Mesenchymal stem cell (in vitro differentiated cells and primary cell): ENCODE measurements at regions not wholly inside any gene's neighbourhood (a gene's known extent, or its start where the extent isn't known, plus 50 kb on each side); places are given as distances from the start of the nearest gene placed in this dataset.

Experiments used
- DNase-seq: peaks from one replicate; pipeline ENCODE4 v3.0.0-alpha.2; 2013
- H2AFZ ChIP-seq: one replicate; pipeline ENCODE4 v1.6.1; 2013; ENCODE audit warnings: low read depth, mild to moderate bottlenecking, control low read depth, inconsistent platforms, low read length, moderate library complexity
- H2AK5ac ChIP-seq: 2 replicates; pipeline ENCODE4 v1.6.1; 2013; ENCODE audit warnings: low read length, moderate library complexity, mild to moderate bottlenecking, inconsistent platforms; ENCODE audit not compliant: severe bottlenecking
- H2BK120ac ChIP-seq: one replicate; pipeline ENCODE4 v1.6.1; 2013; ENCODE audit warnings: low read depth, mild to moderate bottlenecking, inconsistent platforms, low read length, moderate library complexity
- H2BK12ac ChIP-seq, 2 experiments: one replicate each; pipeline ENCODE4 v1.6.1; 2013; ENCODE audit warnings: inconsistent platforms in 2 of 2, low read length in 2 of 2, mild to moderate bottlenecking in 2 of 2, moderate library complexity in 2 of 2, control low read depth in 1 of 2
- H2BK15ac ChIP-seq: one replicate; pipeline ENCODE4 v1.6.1; 2013; ENCODE audit warnings: mild to moderate bottlenecking, low read depth, inconsistent platforms; ENCODE audit not compliant: poor library complexity, severe bottlenecking
- H2BK5ac ChIP-seq: 2 replicates; pipeline ENCODE4 v1.6.1; 2013; ENCODE audit warnings: low read depth, mild to moderate bottlenecking, low read length, control low read depth, inconsistent platforms; ENCODE audit not compliant: poor library complexity, severe bottlenecking
- H3K14ac ChIP-seq, 2 experiments: one replicate each; pipeline ENCODE4 v1.6.1; 2013; ENCODE audit warnings: inconsistent platforms in 2 of 2, low read length in 2 of 2, control low read depth in 1 of 2, mild to moderate bottlenecking in 1 of 2, moderate library complexity in 1 of 2
- H3K18ac ChIP-seq, 2 experiments: one replicate each; pipeline ENCODE4 v1.6.1; 2013; ENCODE audit warnings: inconsistent platforms in 2 of 2, low read length in 2 of 2, control low read depth in 1 of 2, low read depth in 1 of 2, mild to moderate bottlenecking in 1 of 2
- H3K23ac ChIP-seq, 2 experiments: one replicate each; pipeline ENCODE4 v1.6.1; 2013; ENCODE audit warnings: inconsistent platforms in 2 of 2, low read length in 2 of 2, mild to moderate bottlenecking in 2 of 2, moderate library complexity in 2 of 2, control low read depth in 1 of 2
- H3K27ac ChIP-seq: 2 replicates; pipeline ENCODE4 v1.5.1; 2013; ENCODE audit warnings: mild to moderate bottlenecking, moderate library complexity, low read length, control low read depth, inconsistent platforms; ENCODE audit not compliant: poor library complexity, severe bottlenecking
- H3K27me3 ChIP-seq, 2 experiments: 2 replicates each; pipeline versions ENCODE4 v1.6.1 to v1.7.0; 2013; ENCODE audit warnings: low read length in 2 of 2, mild to moderate bottlenecking in 2 of 2, moderate library complexity in 2 of 2, control low read depth in 1 of 2, inconsistent platforms in 1 of 2; ENCODE audit not compliant: control insufficient read depth in 1 of 2, insufficient read depth in 1 of 2
- H3K36me3 ChIP-seq, 2 experiments: 2 replicates each; pipeline versions ENCODE4 v1.6.1 to v1.7.0; 2013; ENCODE audit warnings: low read length in 2 of 2, control low read depth in 1 of 2, inconsistent platforms in 1 of 2, low read depth in 1 of 2, mild to moderate bottlenecking in 1 of 2; ENCODE audit not compliant: insufficient read depth in 2 of 2, control insufficient read depth in 1 of 2
- H3K4ac ChIP-seq, 2 experiments: one replicate each; pipeline ENCODE4 v1.6.1; 2013; ENCODE audit warnings: inconsistent platforms in 2 of 2, low read length in 2 of 2, mild to moderate bottlenecking in 2 of 2, moderate library complexity in 2 of 2, control low read depth in 1 of 2, low read depth in 1 of 2
- H3K4me1 ChIP-seq: 2 replicates; pipeline ENCODE4 v1.6.1; 2013; ENCODE audit warnings: low read depth, low read length, control low read depth; ENCODE audit not compliant: control insufficient read depth, insufficient read depth
- H3K4me2 ChIP-seq: 2 replicates; pipeline ENCODE4 v1.6.1; 2013; ENCODE audit warnings: low read length, mild to moderate bottlenecking, inconsistent platforms; ENCODE audit not compliant: poor library complexity, severe bottlenecking
- H3K4me3 ChIP-seq, 2 experiments: 2 replicates each; pipeline versions ENCODE4 v1.5.1 to v1.7.0; 2013; ENCODE audit warnings: low read length in 2 of 2, mild to moderate bottlenecking in 2 of 2, control low read depth in 1 of 2, low read depth in 1 of 2; ENCODE audit not compliant: insufficient read depth in 1 of 2
- H3K79me1 ChIP-seq: replicated peaks from 2 replicates; pipeline ENCODE4 v1.6.1; 2013; ENCODE audit warnings: mild to moderate bottlenecking, control low read depth, low read length, inconsistent platforms; ENCODE audit not compliant: poor library complexity, severe bottlenecking
- H3K9ac ChIP-seq: 2 replicates; pipeline ENCODE4 v1.7.0; 2013; ENCODE audit warnings: mild to moderate bottlenecking, low read length, moderate library complexity
- H3K9me3 ChIP-seq: 2 replicates; pipeline ENCODE4 v1.7.0; 2013; ENCODE audit warnings: mild to moderate bottlenecking, low read length; ENCODE audit not compliant: control insufficient read depth
- H4K8ac ChIP-seq: one replicate; pipeline ENCODE4 v1.6.1; 2013; ENCODE audit warnings: inconsistent platforms, mild to moderate bottlenecking, low read length, moderate library complexity
- H4K91ac ChIP-seq: one replicate; pipeline ENCODE4 v1.6.1; 2013; ENCODE audit warnings: mild to moderate bottlenecking, low read length, inconsistent platforms
- WGBS: methylation state at CpG from one replicate; pipeline ENCODE4 v1.1.7; 2013; ENCODE audit warnings: mixed read lengths; 5-methylcytosine and 5-hydroxymethylcytosine counted together

GRCh38 chr3:70564552-70564951 is 252.1 kb upstream of the MDFIC2 start:
- no peak overlapping the region for H3K4me3 ChIP-seq
- H2BK15ac ChIP-seq: no peak overlapping the region
- H4K91ac ChIP-seq: no peak overlapping the region
- H3K27me3 ChIP-seq: peaks cover 0 to 9% of the 10 kb centered on the region in 2 experiments
- no peak for DNase-seq
- H3K27ac ChIP-seq: no peak overlapping the region
- no peaks in the 10 kb centered on the region for H3K4me1 ChIP-seq
- no peak overlapping the region for H3K23ac ChIP-seq
- H2AFZ ChIP-seq: no peak overlapping the region
- no peaks in the 10 kb centered on the region for H3K9me3 ChIP-seq
- H3K36me3 ChIP-seq: no peaks in the 10 kb centered on the region
- no peak overlapping the region for H2BK12ac ChIP-seq
- no peak overlapping the region for H3K4ac ChIP-seq
- H2BK5ac ChIP-seq: no peak overlapping the region
- H3K4me2 ChIP-seq: no peak overlapping the region
- no peak overlapping the region for H4K8ac ChIP-seq
- no peak overlapping the region for H3K14ac ChIP-seq
- no peak overlapping the region for H3K18ac ChIP-seq
- H3K79me1 ChIP-seq: no peaks in the 10 kb centered on the region
- no peak overlapping the region for H2AK5ac ChIP-seq
- no peak overlapping the region for H2BK120ac ChIP-seq
- 66% methylated on average over 2 of the region's 3 CpGs for WGBS
- no peak overlapping the region for H3K9ac ChIP-seq

GRCh38 chr3:70561796-70562195 is 249.4 kb upstream of the MDFIC2 start:
- Histone ChIP-seq H3K36me3 (no peaks in the 10 kb centered on the region), H2AK5ac (no peak overlapping the region)

GRCh38 chr3:70558956-70559355 is 246.5 kb upstream of the MDFIC2 start:
- H3K4me3 ChIP-seq: no peak overlapping the region
- no peak overlapping the region for H3K4ac ChIP-seq
- DNase-seq: no peak
- H3K9me3 ChIP-seq: no peaks in the 10 kb centered on the region
- no peak overlapping the region for H2AFZ ChIP-seq
- no peaks in the 10 kb centered on the region for H3K27me3 ChIP-seq
- H3K36me3 ChIP-seq: no peaks in the 10 kb centered on the region
- no peak overlapping the region for H2BK12ac ChIP-seq
- no peak overlapping the region for H3K9ac ChIP-seq
- H2BK120ac ChIP-seq: no peak overlapping the region
- no peak overlapping the region for H3K23ac ChIP-seq
- no peak overlapping the region for H4K91ac ChIP-seq
- no peak overlapping the region for H3K27ac ChIP-seq
- H2AK5ac ChIP-seq: no peak overlapping the region
- H2BK5ac ChIP-seq: no peak overlapping the region
- WGBS: 92% methylated on average over 2 of the region's 2 CpGs
- H3K18ac ChIP-seq: no peak overlapping the region
- no peak overlapping the region for H3K14ac ChIP-seq
- no peaks in the 10 kb centered on the region for H3K79me1 ChIP-seq
- H4K8ac ChIP-seq: no peak overlapping the region
- H3K4me1 ChIP-seq: no peaks in the 10 kb centered on the region
- H2BK15ac ChIP-seq: no peak overlapping the region
- no peak overlapping the region for H3K4me2 ChIP-seq

More at GRCh38 chr3:70561796-70562195, 249.4 kb upstream of the MDFIC2 start:
- Histone ChIP-seq H3K9me3 (no peaks in the 10 kb centered on the region), H2BK15ac (no peak overlapping the region), H2BK120ac (no peak overlapping the region), H3K4me2 (no peak overlapping the region), H3K23ac (no peak overlapping the region), H2AFZ (no peak overlapping the region), H2BK12ac (no peak overlapping the region), H3K4me3 (no peak overlapping the region), H3K79me1 (no peaks in the 10 kb centered on the region), H3K14ac (no peak overlapping the region), H3K27ac (no peak overlapping the region), H3K4ac (no peak overlapping the region), H3K9ac (no peak overlapping the region), H3K27me3 (peaks cover 0 to 9% of the 10 kb centered on the region in 2 experiments), H3K4me1 (no peaks in the 10 kb centered on the region), H4K91ac (no peak overlapping the region), H2BK5ac (no peak overlapping the region), H4K8ac (no peak overlapping the region), H3K18ac (no peak overlapping the region)
- WGBS: 61% methylated on average over 3 of the region's 3 CpGs
- DNase-seq: no peak

GRCh38 chr3:70557976-70558375 is 245.5 kb upstream of the MDFIC2 start:
- no peak overlapping the region for H2AFZ ChIP-seq

More at GRCh38 chr3:70557976-70558375, 245.5 kb upstream of the MDFIC2 start:
- no peak overlapping the region for H3K4me3 ChIP-seq
- H3K4me1 ChIP-seq: no peaks in the 10 kb centered on the region
- no peak overlapping the region for H2BK5ac ChIP-seq
- no peaks in the 10 kb centered on the region for H3K79me1 ChIP-seq
- H3K14ac ChIP-seq: no peak overlapping the region
- H3K23ac ChIP-seq: no peak overlapping the region
- H3K9ac ChIP-seq: no peak overlapping the region
- no peak overlapping the region for H4K91ac ChIP-seq
- no peak overlapping the region for H2BK120ac ChIP-seq
- no peaks in the 10 kb centered on the region for H3K27me3 ChIP-seq
- H2BK15ac ChIP-seq: no peak overlapping the region
- no peak overlapping the region for H3K4ac ChIP-seq
- no peak overlapping the region for H2AK5ac ChIP-seq
- no peak overlapping the region for H3K4me2 ChIP-seq
- DNase-seq: no peak
- H3K18ac ChIP-seq: no peak overlapping the region
- H3K27ac ChIP-seq: no peak overlapping the region
- no peak overlapping the region for H2BK12ac ChIP-seq
- H3K36me3 ChIP-seq: no peaks in the 10 kb centered on the region
- 83% methylated on average over 1 of the region's 2 CpGs for WGBS
- no peak overlapping the region for H4K8ac ChIP-seq
- H3K9me3 ChIP-seq: no peaks in the 10 kb centered on the region
